Stimulated activated CD8-positive, alpha-beta memory T cell treated with anti-CD3 and anti-CD28 coated beads, Interleukin-15, amount 100 ng/mL, for 1 hour (primary cell): ENCODE measurements at regions not wholly inside any gene's neighbourhood (a gene's known extent, or its start where the extent isn't known, plus 50 kb on each side); places are given as distances from the start of the nearest gene placed in this dataset.
"Not testable (repeated sequence)": the region's sequence is repeated elsewhere in the genome, so short reads cannot be mapped to it uniquely, and the experiment has no call there.

Source experiments
- DNase-seq: peaks from one replicate; pipeline ENCODE4 v3.0.0-alpha.2; 2020; ENCODE audit warnings: low read depth

DNA sequence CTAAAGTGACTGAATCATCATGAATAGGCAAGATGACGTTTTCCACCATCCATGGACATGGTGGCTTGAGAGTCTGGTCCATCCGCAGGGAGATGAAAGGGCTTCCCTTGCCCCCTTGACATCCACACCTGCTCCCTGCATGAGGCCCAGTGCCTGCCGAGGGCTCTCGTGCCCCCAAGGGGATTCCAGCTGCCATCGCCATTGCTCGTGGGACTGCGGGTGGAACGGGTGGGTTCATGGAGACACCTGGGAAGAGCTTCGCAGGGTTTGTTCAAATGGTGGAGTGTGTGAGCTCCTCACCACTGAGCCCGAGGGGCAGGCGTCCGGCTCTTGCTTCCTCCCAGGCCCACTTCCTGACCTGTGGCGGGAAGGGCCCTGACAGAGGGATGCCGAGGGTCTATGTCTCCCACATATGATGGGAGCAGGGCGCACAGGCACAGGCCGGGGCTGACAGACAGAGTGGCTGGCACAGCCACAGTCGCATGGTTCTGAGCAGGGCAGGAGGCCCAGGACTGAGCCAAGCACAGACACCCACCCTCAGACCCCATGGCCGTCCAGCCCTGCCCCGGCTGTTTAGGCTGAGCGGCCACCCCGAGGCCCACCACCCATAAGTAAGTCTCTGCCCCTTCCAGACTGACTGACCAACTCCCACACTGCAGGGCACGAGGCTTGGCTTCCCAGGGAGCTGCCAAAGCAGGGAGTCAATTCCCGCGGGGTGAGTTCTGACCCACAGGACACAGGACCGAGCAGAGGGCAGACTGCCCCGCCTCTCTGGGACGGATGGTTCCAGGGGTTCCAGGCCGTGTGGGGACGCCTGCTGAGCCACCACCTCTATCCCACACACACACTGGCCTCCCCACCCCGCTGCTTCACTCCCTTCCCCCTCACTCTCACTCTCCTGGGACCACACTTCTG, 70.0 kb upstream of the PPP1R26 start:
- DNase-seq = no peak

DNA sequence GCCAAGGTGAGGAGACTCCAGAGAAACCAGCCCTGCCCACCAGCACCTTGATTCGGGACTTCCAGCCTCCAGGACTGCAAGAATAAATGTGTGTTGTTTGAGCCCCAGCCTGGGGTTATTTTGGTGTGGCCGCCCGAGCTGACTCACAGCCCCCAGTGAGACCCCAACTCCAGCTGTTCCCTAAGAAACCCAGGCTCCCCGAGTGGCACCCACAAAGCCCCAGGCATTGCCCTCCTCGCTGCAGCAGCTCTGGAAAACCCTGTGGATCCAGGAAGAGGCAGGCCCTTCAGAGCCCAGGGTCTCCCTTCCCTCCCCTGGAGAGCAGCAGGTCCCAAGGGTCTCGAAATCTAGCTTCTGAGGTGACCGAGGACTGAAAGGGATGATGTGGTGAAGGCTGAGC, 69.2 kb upstream of the PPP1R26 start:
- no peak for DNase-seq

DNA sequence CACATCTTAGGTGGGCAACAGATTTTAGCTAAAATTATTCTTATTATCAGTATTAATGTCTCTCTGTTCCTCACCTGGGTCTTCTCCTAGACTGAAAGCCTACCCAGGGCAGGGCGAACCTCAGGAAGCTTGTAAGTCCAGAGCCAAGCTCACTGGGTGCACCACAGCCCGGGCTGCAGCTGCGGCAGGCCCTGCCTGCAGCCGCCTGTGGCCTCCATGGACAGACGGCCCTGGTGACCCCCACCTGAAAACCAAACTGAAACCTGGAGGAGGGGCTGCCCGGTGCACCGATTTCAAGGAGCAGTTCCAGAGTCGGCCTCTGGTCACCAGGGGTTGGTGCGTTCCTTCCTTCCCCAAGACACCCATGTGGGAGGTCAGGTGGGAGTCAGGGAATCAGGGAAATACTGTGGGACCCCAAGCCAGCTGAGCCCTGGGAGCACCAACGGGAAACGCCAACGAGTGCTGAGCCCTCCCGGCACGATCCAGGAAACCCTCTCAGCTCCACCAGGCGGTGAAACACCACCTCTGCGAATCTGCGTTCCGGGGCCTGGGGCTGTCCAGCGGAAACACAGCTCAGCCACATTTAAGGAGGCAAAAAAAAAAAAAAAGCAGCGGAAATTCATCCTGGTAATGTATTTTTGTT, 68.6 kb upstream of the PPP1R26 start:
- no peak for DNase-seq

- DNase-seq = not testable (repeated sequence)
These were observed 68.0 kb upstream of the PPP1R26 start for GRCh38 chr9:135411605-135412004.

GRCh38 chr9:135412315-135413085, 67.1 kb upstream of the PPP1R26 start:
- DNase-seq = peak; percentile 16

DNA sequence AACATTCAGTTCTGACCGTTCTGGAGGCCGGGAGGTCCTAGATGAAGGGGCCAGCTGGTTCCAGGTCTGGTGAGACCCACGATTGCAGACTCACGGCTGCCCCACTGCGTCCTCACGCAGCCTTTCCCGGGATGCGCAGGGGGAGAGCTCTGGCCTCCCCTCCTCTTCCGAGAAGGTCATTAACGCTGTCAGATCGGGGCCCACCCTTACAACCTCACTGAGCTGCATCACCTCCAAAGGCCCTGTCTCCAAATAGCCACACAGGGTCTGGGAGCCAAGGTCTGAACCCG, 66.6 kb upstream of the PPP1R26 start:
- DNase-seq = no peak

DNA sequence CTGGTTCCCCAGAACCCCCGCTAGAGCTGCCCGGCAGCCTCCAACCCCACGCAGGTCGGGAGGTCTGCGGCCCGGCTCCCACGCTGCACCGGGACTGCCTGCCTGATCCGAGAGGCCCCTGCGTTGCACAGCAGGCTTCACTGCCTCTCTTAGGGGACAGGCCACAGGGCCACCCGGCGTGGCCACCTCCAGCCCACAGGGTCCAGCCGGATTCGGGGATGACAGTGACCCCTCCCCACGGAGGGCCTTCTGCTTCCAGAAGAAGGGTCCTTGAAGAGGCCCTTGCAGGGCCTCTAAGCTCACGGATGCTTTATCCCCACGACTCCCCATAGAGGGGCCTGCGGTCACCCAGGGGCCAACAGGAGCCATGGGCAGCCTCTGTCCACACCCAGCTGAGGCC, 66.1 kb upstream of the PPP1R26 start:
- no peak for DNase-seq

DNA sequence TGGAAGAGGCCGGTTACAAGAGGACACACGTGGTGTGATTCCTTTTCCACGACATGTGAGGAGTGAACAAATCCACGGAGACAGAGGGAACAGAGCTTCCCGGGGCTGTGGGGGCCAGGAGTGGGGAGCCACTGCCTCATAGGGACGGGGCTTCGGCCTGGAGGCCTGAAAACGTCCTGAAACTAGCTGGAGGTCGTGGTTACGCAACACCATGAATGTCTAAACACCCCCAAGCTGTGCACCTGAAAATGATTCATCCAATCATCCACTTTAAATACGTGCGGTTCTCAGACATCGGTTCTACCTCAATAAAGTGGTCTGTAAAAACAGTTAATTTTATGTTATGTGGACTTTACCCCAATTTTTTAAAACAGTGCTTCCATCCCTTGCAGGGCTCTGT, 65.3 kb upstream of the PPP1R26 start:
- no peak for DNase-seq

DNA sequence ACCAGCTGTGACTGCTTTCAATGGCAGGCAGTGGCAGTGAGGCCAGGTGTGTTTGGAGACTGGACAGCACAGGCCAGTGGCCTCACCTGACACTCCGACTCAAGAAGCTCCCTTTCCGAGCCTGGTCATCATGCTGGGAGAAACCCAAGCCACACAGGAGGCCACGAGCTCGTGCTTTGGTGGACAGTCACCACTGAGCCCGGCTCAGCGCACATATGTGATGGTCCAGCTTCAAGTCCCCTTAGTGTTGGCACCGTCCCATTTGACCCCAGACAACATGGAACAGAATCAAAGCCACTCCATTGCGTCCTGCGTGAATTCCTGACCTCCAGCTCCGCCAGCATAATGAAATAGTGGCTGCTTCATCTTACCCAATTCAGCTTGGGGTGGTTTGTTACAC, 64.0 kb upstream of the PPP1R26 start:
- no peak for DNase-seq

- no peak for DNase-seq
These were observed 62.8 kb upstream of the PPP1R26 start for GRCh38 chr9:135416664-135417290.

GRCh38 chr9:135418161-135418560, 61.4 kb upstream of the PPP1R26 start:
- no peak for DNase-seq

DNA sequence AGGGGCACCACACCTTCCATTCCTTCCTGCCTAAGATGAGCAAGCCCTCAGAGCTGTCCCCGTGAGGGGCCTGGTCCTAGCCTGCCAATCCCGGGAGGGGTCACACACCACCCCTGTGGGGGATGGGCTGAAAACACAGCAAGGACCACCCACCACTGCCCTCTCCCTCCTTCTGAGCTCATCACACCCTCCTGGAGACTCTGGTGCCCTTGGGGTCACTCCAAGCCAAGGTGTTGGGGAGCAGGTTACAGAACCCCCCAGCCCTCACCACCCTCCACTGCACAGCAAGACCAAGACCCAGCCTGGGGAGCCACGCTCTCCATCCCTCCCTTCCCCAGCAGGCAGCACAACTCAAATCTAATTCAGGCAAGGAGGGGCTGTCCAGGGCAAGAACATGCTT, 60.5 kb upstream of the PPP1R26 start:
- DNase-seq = no peak

- DNase-seq = no peak
These were observed 57.1 kb upstream of the PPP1R26 start for GRCh38 chr9:135422341-135422944.

- no peak for DNase-seq
These were observed 55.9 kb upstream of the PPP1R26 start for GRCh38 chr9:135423725-135424124.
